Kasumi-1 (cell line): ENCODE measurements at regions not wholly inside any gene's neighbourhood (a gene's known extent, or its start where the extent isn't known, plus 50 kb on each side); places are given as distances from the start of the nearest gene placed in this dataset.
"Not testable (repeated sequence)": the region's sequence is repeated elsewhere in the genome, so short reads cannot be mapped to it uniquely, and the experiment has no call there.

Experiments
- DNase-seq, 2 experiments: peaks; one replicate each; lab custom pipeline; 2025; lab: John Stamatoyannopoulos, UW

- DNase-seq, result no peak
Measured at GRCh38 chr16:13621639-13622038, 298.3 kb upstream of the ERCC4 start.

- DNase-seq, result no peak
Measured at GRCh38 chr16:13628156-13628555, 291.8 kb upstream of the ERCC4 start.

GRCh38 chr16:13629704-13630103 lies 290.2 kb upstream of the ERCC4 start:
- DNase-seq, result no peak

DNA sequence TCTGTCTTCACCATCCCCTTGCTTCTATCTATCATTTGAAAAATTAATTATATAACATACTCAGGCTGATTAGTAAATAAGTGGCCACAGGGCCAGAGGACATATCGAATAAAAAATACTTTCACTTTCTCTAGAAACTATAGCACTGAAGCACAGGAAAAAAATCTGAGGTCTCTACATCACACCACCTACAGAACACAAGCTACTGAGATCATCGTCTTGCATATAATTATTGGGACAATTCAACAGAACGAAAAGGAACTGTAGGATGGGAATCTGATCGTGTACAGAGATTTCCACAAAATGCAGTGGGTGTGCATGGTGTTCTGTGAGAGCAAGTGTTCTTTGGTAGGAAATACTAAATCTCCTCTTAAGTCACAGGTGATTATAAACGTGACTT lies 289.6 kb upstream of the ERCC4 start:
- DNase-seq, result no peak

- DNase-seq, result no peak
Measured at GRCh38 chr16:13631213-13631767, 288.7 kb upstream of the ERCC4 start.

DNA sequence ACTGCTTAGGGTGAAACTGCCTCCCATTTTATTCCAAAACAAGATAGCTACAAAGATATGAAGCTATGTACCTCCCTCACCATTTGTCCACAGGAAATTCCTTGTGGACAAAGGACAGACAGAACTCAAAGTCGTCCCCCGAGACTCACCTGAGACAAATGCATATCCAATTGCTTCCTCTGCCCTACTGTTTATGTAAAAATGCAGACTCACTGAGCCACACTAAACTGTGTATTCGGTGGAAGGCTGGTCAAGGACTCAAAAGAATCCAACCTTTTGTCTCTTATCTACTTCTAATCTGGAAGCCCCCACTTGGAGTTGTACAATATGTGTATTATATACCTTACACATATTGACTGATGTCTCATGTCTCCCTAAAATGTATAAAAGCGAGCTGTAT lies 288.0 kb upstream of the ERCC4 start:
- DNase-seq, result no peak

- DNase-seq, result not testable (repeated sequence)
Measured at GRCh38 chr16:13632504-13632903, 287.4 kb upstream of the ERCC4 start.

- DNase-seq, result no peak
Measured at GRCh38 chr16:13633391-13633861, 286.5 kb upstream of the ERCC4 start.

- no peak for DNase-seq
Measured at GRCh38 chr16:13634253-13634652, 285.7 kb upstream of the ERCC4 start.

GRCh38 chr16:13634959-13635358 lies 285.0 kb upstream of the ERCC4 start:
- no peak for DNase-seq

- no peak for DNase-seq
Measured at GRCh38 chr16:13638218-13638617, 281.7 kb upstream of the ERCC4 start.

DNA sequence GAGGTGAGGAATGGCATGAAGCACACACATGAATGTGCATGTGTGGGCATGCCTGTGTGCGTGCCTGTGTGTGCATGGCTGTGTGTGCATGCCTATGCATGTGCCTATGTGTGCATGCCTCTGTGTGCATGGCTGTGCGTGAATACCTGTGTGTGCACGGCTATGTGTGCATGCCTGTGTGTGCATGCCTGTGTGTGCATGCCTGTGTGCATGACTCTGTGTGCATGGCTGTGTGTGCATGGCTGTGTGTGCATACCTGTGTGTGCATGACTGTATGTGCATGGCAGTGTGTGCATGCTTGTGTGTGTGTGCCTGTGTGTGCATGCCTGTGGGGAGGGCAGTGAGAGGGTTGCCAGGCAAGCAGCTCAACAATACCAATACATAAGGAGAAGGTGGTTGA lies 276.5 kb upstream of the ERCC4 start:
- no peak for DNase-seq

DNA sequence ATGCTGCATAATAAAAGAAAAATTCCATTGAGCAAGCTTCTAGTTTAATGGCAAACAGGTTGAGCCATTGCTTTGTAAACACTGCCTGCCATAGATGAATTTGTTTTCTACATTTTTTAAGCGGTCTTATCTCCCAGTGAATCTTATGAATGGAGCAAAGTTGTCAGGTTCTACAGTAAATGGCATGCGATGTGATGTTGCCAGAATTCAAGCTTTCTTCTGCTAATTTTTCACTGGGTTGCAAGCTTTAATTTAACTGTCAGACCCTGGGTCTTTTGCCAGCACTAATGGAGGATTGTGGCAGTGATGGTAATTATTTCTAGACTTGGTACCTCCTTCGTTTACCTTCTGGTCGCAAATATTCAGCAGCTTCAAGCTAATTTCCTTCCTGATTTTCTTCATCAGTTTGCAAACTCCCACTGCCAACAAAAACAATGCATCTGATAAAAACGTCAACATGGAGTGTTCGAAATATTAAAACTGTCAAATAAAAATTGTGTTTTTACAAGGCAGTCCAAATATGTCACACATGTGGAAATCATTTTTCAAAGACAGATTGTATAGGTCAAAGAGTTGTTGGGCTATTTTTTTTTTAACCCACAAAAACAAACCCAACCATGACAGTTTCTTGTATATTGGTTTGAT lies 274.2 kb upstream of the ERCC4 start:
- DNase-seq, result no peak

DNA sequence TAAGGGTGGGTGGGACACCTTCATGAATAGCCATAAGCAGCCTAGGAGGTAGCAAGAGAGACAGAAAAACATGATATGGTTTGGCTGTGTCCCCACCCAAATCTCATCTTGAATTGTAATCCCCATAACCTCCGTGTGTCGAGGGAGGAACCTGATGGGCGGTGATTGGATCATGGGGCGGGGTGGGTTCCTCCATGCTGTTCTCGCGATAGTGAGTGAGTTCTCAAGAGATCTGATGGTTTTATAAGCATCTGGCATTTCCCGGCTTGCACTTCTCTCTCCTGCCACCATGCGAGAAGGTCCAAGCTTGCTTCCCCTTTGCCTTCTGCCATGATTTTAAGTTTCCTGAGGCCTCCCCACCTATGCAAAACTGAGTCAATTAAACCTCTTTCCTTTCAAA lies 259.1 kb upstream of the ERCC4 start:
- no peak for DNase-seq

GRCh38 chr16:13665876-13666275 lies 254.1 kb upstream of the ERCC4 start:
- DNase-seq, result no peak

DNA sequence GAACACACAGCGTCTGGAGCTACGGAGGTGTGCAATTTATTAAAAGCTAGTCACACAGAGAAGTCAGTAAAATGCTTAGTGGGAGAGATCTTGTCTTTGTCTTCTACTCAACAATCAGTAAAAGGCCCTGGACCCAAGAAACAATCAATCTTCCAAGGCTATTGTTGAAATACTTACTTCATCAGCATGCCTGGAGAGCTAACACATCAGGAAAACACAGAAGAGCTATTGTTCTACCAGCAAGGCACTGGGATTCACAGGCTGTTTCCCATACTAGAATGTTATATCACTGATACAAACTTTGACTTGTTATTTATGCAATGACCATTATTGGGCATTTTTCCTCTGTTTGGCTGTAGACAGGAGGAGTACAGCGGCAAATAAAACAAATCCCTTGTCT lies 247.8 kb upstream of the ERCC4 start:
- no peak for DNase-seq

GRCh38 chr16:13680021-13680889 lies 239.7 kb upstream of the ERCC4 start:
- DNase-seq, result no peak

DNA sequence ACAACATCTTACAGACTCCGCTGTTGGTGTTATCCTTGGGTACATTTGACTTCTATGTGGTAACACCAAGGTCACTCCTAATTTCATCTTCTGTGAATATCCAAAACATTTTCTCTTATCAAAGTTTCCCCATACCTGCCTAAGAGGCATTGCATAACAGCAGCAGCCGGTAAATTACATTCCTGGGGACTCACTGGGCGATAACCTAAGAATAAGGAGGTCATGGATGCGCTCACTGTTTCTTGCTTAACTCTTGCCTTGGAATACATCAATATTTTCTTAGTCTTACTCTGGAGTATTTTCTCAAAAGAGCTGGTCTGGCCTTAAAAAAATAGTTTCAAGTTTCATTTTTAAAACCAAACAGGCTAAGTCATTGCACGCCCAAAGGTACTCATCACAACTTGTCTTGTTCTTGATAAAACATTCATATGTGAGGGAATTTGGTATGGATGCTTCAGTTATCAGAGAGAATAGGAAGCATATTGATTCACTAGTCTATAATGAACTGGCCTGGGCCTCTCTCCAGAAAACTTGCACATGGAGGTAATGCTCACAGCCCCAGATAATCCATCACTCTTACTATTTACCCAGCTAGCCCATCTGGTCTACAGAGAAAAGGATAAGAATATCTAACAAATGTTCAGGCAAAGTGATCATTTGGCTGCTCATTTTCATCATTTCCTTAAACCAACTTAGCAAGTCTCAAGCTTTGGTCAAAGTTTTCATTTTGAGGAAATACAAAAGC lies 235.0 kb upstream of the ERCC4 start:
- DNase-seq, result no peak

DNA sequence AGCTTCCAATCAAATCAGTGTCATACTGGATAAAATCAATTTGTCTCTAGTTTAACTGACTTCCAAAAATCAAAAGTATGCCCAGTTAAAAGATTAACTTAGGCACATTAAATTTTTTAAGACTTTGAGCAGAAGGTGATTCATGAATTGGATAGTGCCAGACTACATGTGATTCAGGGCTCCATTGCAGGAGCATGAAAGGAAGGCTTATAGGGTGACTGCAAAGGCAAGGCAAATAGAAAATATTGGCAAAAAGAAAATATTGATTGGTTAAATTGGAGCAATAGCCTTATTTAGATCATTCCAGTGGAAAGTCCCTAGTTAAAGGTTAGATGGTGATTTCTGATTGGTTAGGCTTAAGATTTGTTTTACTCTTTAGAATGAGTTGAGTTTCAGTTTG lies 223.9 kb upstream of the ERCC4 start:
- no peak for DNase-seq

- DNase-seq, result no peak
Measured at GRCh38 chr16:13697013-13697412, 222.9 kb upstream of the ERCC4 start.

- DNase-seq, result no peak
Measured at GRCh38 chr16:13697568-13697967, 222.4 kb upstream of the ERCC4 start.

- DNase-seq, result no peak
Measured at GRCh38 chr16:13702614-13703013, 217.3 kb upstream of the ERCC4 start.
